B cell (primary cell): ENCODE measurements at regions not wholly inside any gene's neighbourhood (a gene's known extent, or its start where the extent isn't known, plus 50 kb on each side); places are given as distances from the start of the nearest gene placed in this dataset.

Source experiments
- ATAC-seq: fragments of 200-7000 bp; cut with Tn5 transposase; one replicate; pipeline ENCODE4 v1.10.0; 2021; ENCODE audit warnings: low read depth, mild to moderate bottlenecking, moderate number of reproducible peaks, moderate library complexity
- CTCF ChIA-PET: fragments of 350-600 bp; sonication (Branson Sonifier 250); formaldehyde crosslinking; loops from one replicate; lab custom pipeline; 2021; ENCODE audit warnings: antibody characterized with exemption, inconsistent platforms; lab: Charles Lee
- POLR2A ChIA-PET: fragments of 350-600 bp; sonication (Branson Sonifier 250); formaldehyde crosslinking; loops from one replicate; lab custom pipeline; 2021; ENCODE audit warnings: antibody characterized with exemption; lab: Charles Lee
- DNase-seq: peaks from one replicate; pipeline ENCODE4 v3.0.0; 2013
- H2AFZ ChIP-seq: 2 replicates; pipeline ENCODE4 v1.6.1; 2012; ENCODE audit warnings: mild to moderate bottlenecking, low read depth, low read length; ENCODE audit not compliant: insufficient read depth, poor library complexity, severe bottlenecking
- H3K27ac ChIP-seq, 2 donors: 1 replicate in 1 of 2; 2 replicates in 1 of 2; pipeline ENCODE4 v1.5.1; 2012 to 2013; ENCODE audit warnings: low read length in 2 of 2, mild to moderate bottlenecking in 2 of 2, moderate library complexity in 1 of 2
- H3K27me3 ChIP-seq, 4 experiments: fragments of 200-600 bp in 1 of 4; sonication (generic) in 1 of 4; replicated peaks in 1 of 4; 1 replicate in 2 of 4; 2 replicates in 2 of 4; pipeline versions ENCODE4 v1.6.1 to v1.7.0; 2013 to 2016; ENCODE audit warnings: low read length in 3 of 4, mild to moderate bottlenecking in 2 of 4, mixed read lengths in 1 of 4, moderate library complexity in 1 of 4; ENCODE audit not compliant: insufficient read depth in 4 of 4, control insufficient read depth in 3 of 4; ENCODE audit errors: control extremely low read depth in 1 of 4
- H3K36me3 ChIP-seq, 2 experiments: replicated peaks in 1 of 2; 1 replicate in 1 of 2; 2 replicates in 1 of 2; pipeline versions ENCODE4 v1.6.1 to v1.7.1; 2013; ENCODE audit warnings: low read length in 1 of 2; ENCODE audit not compliant: insufficient read depth in 2 of 2, control insufficient read depth in 1 of 2; ENCODE audit errors: control extremely low read depth in 1 of 2, extremely low read depth in 1 of 2
- H3K4me1 ChIP-seq, 2 donors: fragments of 200-600 bp in 1 of 2; sonication (generic) in 1 of 2; 1 replicate in 1 of 2; 2 replicates in 1 of 2; pipeline versions ENCODE4 v1.5.1 to v1.6.1; 2013 to 2017; ENCODE audit warnings: low read length in 2 of 2; ENCODE audit not compliant: control insufficient read depth in 2 of 2, insufficient read depth in 2 of 2
- H3K4me2 ChIP-seq: replicated peaks from 2 replicates; pipeline ENCODE3; 2012; ENCODE audit warnings: mild to moderate bottlenecking, low read depth, low read length; ENCODE audit not compliant: poor library complexity, severe bottlenecking
- H3K4me3 ChIP-seq, 5 experiments: fragments of 200-600 bp in 1 of 5; sonication (generic) in 1 of 5; 1 replicate in 3 of 5; 2 replicates in 2 of 5; pipeline versions ENCODE4 v1.5.1 to v1.7.0; 2011 to 2016; ENCODE audit warnings: low read length in 4 of 5, mild to moderate bottlenecking in 4 of 5, low read depth in 2 of 5, control low read depth in 1 of 5, moderate library complexity in 1 of 5; ENCODE audit not compliant: insufficient read depth in 1 of 5; ENCODE audit errors: control extremely low read depth in 1 of 5, extremely low read depth in 1 of 5
- H3K79me2 ChIP-seq: fragments of 200-600 bp; sonication (generic); one replicate; pipeline ENCODE4 v1.6.0; 2016; ENCODE audit warnings: low read length; ENCODE audit not compliant: control insufficient read depth, insufficient read depth
- H3K9ac ChIP-seq: fragments of 200-600 bp; sonication (generic); 2 replicates; pipeline ENCODE4 v1.6.1; 2017; ENCODE audit warnings: mild to moderate bottlenecking, low read length, moderate library complexity
- H3K9me3 ChIP-seq, 3 donors: one replicate each; pipeline versions ENCODE4 v1.6.1 to v1.7.1; 2013; ENCODE audit warnings: low read length in 2 of 3; ENCODE audit not compliant: control insufficient read depth in 2 of 3, insufficient read depth in 1 of 3; ENCODE audit errors: control extremely low read depth in 1 of 3
- H4K20me1 ChIP-seq: 2 replicates; pipeline ENCODE4 v1.6.0; 2012; ENCODE audit warnings: mild to moderate bottlenecking, low read length; ENCODE audit not compliant: insufficient read depth, control insufficient read depth, poor library complexity, severe bottlenecking
- H3K27ac Mint-ChIP-seq: one replicate; pipeline ENCODE4 v1.8.0; 2021; ENCODE audit warnings: mixed read lengths
- H3K27me3 Mint-ChIP-seq: one replicate; pipeline ENCODE4 v1.8.0; 2021; ENCODE audit warnings: mixed read lengths
- H3K4me1 Mint-ChIP-seq: one replicate; pipeline ENCODE4 v1.8.0; 2021; ENCODE audit warnings: mixed read lengths
- H3K4me3 Mint-ChIP-seq: one replicate; pipeline ENCODE4 v1.8.0; 2021; ENCODE audit warnings: mixed read lengths
- H3K9me3 Mint-ChIP-seq: one replicate; pipeline ENCODE4 v1.8.0; 2022; ENCODE audit warnings: mixed read lengths; ENCODE audit not compliant: insufficient read depth
- CTCF ChIP-seq: fragments of 200-600 bp; IDR thresholded peaks from one replicate; pipeline ENCODE4 v1.8.0; 2022; ENCODE audit warnings: antibody characterized with exemption, mild to moderate bottlenecking
- EZH2 ChIP-seq: IDR thresholded peaks from 2 replicates; pipeline ENCODE4 v1.6.1; 2012; ENCODE audit warnings: borderline replicate concordance, low read depth, mild to moderate bottlenecking, moderate library complexity, low read length; ENCODE audit not compliant: insufficient read depth, poor library complexity, severe bottlenecking
- WGBS: methylation state at CpG from one replicate; pipeline ENCODE4 v1.1.5; 2013; ENCODE audit warnings: missing lambda C conversion rate; ENCODE audit not compliant: insufficient coverage; 5-methylcytosine and 5-hydroxymethylcytosine counted together
- intact Hi-C: fragments of 100-400 bp; cut with micrococcal nuclease; formaldehyde crosslinking; loops from one replicate; pipeline ENCODE4 v1.10.0; 2022

GRCh38 chr18:38322206-38322605 is 756.6 kb upstream of the CELF4 start:
- Histone ChIP-seq H3K36me3 (no peaks in the 10 kb centered on the region), H3K4me1 (no peaks in the 10 kb centered on the region), H3K27me3 (no peaks in the 10 kb centered on the region), H3K4me2 (no peak overlapping the region), H3K79me2 (no peaks in the 10 kb centered on the region), H3K9ac (no peak overlapping the region), H2AFZ (no peak overlapping the region), H4K20me1 (no peaks in the 10 kb centered on the region), H3K4me3 (no peak overlapping the region), H3K9me3 (no peaks in the 10 kb centered on the region), H3K27ac (no peak overlapping the region)
- peaks cover 4% of the 10 kb centered on the region for H3K9me3 Mint-ChIP-seq
- ATAC-seq (no peak), DNase-seq (no peak)
- H3K4me1 Mint-ChIP-seq, result no peaks in the 10 kb centered on the region
- H3K27ac Mint-ChIP-seq, result no peak overlapping the region
- no CpG with 5 or more reads among the region's 1 CpG for WGBS
- intact Hi-C loops, result no loop called here
- no peaks in the 10 kb centered on the region for H3K27me3 Mint-ChIP-seq
- TF ChIP-seq CTCF (no peak), EZH2 (no peak)
- no peak overlapping the region for H3K4me3 Mint-ChIP-seq
- ChIA-PET CTCF (no interaction called here), POLR2A (no interaction called here)

GRCh38 chr18:38321262-38321661 is 755.7 kb upstream of the CELF4 start:
- no peaks in the 10 kb centered on the region for H3K9me3 ChIP-seq
- DNase-seq, result no peak
- intact Hi-C loops, result no loop called here
- no peaks in the 10 kb centered on the region for H4K20me1 ChIP-seq
- H2AFZ ChIP-seq, result no peak overlapping the region
- no peaks in the 10 kb centered on the region for H3K36me3 ChIP-seq
- H3K79me2 ChIP-seq, result no peaks in the 10 kb centered on the region
- no peaks in the 10 kb centered on the region for H3K4me1 ChIP-seq
- H3K9ac ChIP-seq, result no peak overlapping the region
- H3K4me3 Mint-ChIP-seq, result no peak overlapping the region
- no CpG with 5 or more reads among the region's 3 CpGs for WGBS
- H3K27ac ChIP-seq, result no peak overlapping the region
- H3K27me3 ChIP-seq, result no peaks in the 10 kb centered on the region
- no peaks in the 10 kb centered on the region for H3K4me1 Mint-ChIP-seq
- peaks cover 4% of the 10 kb centered on the region for H3K9me3 Mint-ChIP-seq
- TF ChIP-seq EZH2 (no peak), CTCF (no peak)
- no peaks in the 10 kb centered on the region for H3K27me3 Mint-ChIP-seq
- no peak overlapping the region for H3K27ac Mint-ChIP-seq
- no peak overlapping the region for H3K4me3 ChIP-seq
- H3K4me2 ChIP-seq, result no peak overlapping the region
- no peak for ATAC-seq
- ChIA-PET CTCF (no interaction called here), POLR2A (no interaction called here)
